ENCODE measurements at regions not wholly inside any gene's neighbourhood (a gene's known extent, or its start where the extent isn't known, plus 50 kb on each side); places are given as distances from the start of the nearest gene placed in this dataset.

GRCh38 chr3:109923431-109923830 lies 586.1 kb upstream of the DPPA4 start (continued):
- TF ChIP-seq ATF6 (CRISPR knock-in tag; IDR thresholded peaks at IDR 0.05) (no peak), MAX (CRISPR knock-in tag; IDR thresholded peaks at IDR 0.05) (no peak), GABPB1 (CRISPR knock-in tag; IDR thresholded peaks at IDR 0.05) (no peak), ZBTB21 (CRISPR knock-in tag; IDR thresholded peaks at IDR 0.05; ENCODE audit: borderline replicate concordance) (no peak), IRF2 (CRISPR knock-in tag; IDR thresholded peaks at IDR 0.05; ENCODE audit: borderline replicate concordance, low read depth) (no peak), SOX15 (CRISPR knock-in tag; IDR thresholded peaks at IDR 0.05) (no peak), ATF3 (CRISPR knock-in tag; conservative IDR thresholded peaks at IDR 0.05) (no peak), ZNF121 (CRISPR knock-in tag; IDR thresholded peaks at IDR 0.05) (no peak)

- no peak overlapping the region for H3K4me3 Mint-ChIP-seq
- no peaks in the 10 kb centered on the region for H3K36me3 Mint-ChIP-seq
- ChIA-PET CTCF (no interaction called here), POLR2A (no interaction called here)
- H3K27ac Mint-ChIP-seq, result no peak overlapping the region
- ATAC-seq, result no peak
- no peaks in the 10 kb centered on the region for H3K27me3 Mint-ChIP-seq (ENCODE audit: low read depth)
- H3K4me1 Mint-ChIP-seq, result peaks cover 23% of the 10 kb centered on the region
- DNase-seq (ENCODE audit: low spot score), result no peak
- H3K9me3 Mint-ChIP-seq, result no peaks in the 10 kb centered on the region
- no peak for TF ChIP-seq ZNF121 (CRISPR knock-in tag; IDR thresholded peaks at IDR 0.05)
- TF ChIP-seq ZNF232 (CRISPR knock-in tag; IDR thresholded peaks at IDR 0.05), result no peak
- no peak for TF ChIP-seq E2F1 (CRISPR knock-in tag; IDR thresholded peaks at IDR 0.05)
- no peak for TF ChIP-seq TP53 (CRISPR knock-in tag; IDR thresholded peaks at IDR 0.05)
- no peak for TF ChIP-seq ZNF263 (CRISPR knock-in tag; IDR thresholded peaks at IDR 0.05; ENCODE audit: low read depth)
- TF ChIP-seq ZBTB43 (CRISPR knock-in tag; IDR thresholded peaks at IDR 0.05), result no peak
- TF ChIP-seq SMAD3 (CRISPR knock-in tag; IDR thresholded peaks at IDR 0.05; ENCODE audit: borderline replicate concordance), result no peak
- TF ChIP-seq ZNF138 (CRISPR knock-in tag; conservative IDR thresholded peaks at IDR 0.05), result no peak
- TF ChIP-seq CDX4 (CRISPR knock-in tag; IDR thresholded peaks at IDR 0.05; ENCODE audit: borderline replicate concordance), result no peak
- no peak for TF ChIP-seq ZNF532 (CRISPR knock-in tag; IDR thresholded peaks at IDR 0.05; ENCODE audit: borderline replicate concordance)
- no peak for TF ChIP-seq ZSCAN18 (CRISPR knock-in tag; IDR thresholded peaks at IDR 0.05)
- TF ChIP-seq E2F5 (CRISPR knock-in tag; IDR thresholded peaks at IDR 0.05), result no peak
- TF ChIP-seq ATF2 (CRISPR knock-in tag; IDR thresholded peaks at IDR 0.05; ENCODE audit: borderline replicate concordance, low read depth), result no peak
These were observed 586.9 kb upstream of the DPPA4 start for GRCh38 chr3:109924196-109924595.

All from WTC11 (cell line).